Cardiac fibroblast (primary cell): ENCODE measurements at regions not wholly inside any gene's neighbourhood (a gene's known extent, or its start where the extent isn't known, plus 50 kb on each side); places are given as distances from the start of the nearest gene placed in this dataset.

ENCODE experiments used
- DNase-seq, 2 donors: peaks; one replicate each; pipeline versions ENCODE4 v3.0.0 to v3.0.0-alpha.2; 2010; ENCODE audit warnings: low read depth in 2 of 2
- H3K4me3 ChIP-seq, 2 donors: replicated peaks in 1 of 2; 1 replicate in 1 of 2; 2 replicates in 1 of 2; pipeline ENCODE4 v1.5.1; 2011; ENCODE audit warnings: low read depth in 2 of 2, low read length in 2 of 2, mild to moderate bottlenecking in 2 of 2, moderate library complexity in 1 of 2
- TF ChIP-seq, protein P1 (sequence below): IDR thresholded peaks from one replicate; pipeline ENCODE4 v1.5.1; 2011; ENCODE audit warnings: low read depth, mild to moderate bottlenecking, low read length, inconsistent platforms

DNA sequence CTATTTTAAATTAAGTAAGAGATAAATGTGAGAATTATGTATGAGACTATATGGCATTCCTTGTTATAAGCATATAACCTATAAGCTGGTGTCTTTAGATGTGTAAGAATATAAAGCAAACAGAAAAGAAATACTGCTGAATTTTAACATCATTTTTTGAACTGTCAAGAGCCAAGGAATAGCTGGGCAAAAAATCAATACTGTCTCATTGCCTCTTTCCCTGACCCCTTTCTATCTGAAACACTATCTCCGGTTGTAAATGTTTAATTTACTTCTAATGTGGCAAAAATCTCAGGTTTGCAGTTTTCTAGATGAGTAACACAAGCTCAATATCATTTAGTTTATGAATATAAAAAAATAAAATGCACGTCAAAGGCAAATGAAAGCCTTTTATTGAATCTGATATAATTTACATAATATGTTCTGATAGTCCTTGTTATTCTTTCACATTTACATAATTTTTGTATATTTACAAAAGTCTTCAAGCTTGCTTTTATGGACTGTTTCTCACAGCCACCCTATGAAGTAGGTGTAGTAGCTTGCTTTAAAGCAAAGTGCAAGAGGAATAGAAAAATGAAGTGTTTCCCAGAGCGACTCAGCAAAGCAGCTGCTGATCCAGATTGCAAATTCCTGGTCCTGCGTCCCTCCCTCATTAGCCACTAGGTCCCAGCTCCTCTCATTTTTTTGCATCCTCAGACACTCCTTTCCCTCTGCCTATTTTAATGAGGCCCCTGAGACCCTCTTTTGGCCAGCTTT lies 188.2 kb upstream of the RFC3 start:
- TF ChIP-seq, protein P1, sequence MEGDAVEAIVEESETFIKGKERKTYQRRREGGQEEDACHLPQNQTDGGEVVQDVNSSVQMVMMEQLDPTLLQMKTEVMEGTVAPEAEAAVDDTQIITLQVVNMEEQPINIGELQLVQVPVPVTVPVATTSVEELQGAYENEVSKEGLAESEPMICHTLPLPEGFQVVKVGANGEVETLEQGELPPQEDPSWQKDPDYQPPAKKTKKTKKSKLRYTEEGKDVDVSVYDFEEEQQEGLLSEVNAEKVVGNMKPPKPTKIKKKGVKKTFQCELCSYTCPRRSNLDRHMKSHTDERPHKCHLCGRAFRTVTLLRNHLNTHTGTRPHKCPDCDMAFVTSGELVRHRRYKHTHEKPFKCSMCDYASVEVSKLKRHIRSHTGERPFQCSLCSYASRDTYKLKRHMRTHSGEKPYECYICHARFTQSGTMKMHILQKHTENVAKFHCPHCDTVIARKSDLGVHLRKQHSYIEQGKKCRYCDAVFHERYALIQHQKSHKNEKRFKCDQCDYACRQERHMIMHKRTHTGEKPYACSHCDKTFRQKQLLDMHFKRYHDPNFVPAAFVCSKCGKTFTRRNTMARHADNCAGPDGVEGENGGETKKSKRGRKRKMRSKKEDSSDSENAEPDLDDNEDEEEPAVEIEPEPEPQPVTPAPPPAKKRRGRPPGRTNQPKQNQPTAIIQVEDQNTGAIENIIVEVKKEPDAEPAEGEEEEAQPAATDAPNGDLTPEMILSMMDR, result no peak
- no peak for DNase-seq
- no peak overlapping the region for H3K4me3 ChIP-seq

DNA sequence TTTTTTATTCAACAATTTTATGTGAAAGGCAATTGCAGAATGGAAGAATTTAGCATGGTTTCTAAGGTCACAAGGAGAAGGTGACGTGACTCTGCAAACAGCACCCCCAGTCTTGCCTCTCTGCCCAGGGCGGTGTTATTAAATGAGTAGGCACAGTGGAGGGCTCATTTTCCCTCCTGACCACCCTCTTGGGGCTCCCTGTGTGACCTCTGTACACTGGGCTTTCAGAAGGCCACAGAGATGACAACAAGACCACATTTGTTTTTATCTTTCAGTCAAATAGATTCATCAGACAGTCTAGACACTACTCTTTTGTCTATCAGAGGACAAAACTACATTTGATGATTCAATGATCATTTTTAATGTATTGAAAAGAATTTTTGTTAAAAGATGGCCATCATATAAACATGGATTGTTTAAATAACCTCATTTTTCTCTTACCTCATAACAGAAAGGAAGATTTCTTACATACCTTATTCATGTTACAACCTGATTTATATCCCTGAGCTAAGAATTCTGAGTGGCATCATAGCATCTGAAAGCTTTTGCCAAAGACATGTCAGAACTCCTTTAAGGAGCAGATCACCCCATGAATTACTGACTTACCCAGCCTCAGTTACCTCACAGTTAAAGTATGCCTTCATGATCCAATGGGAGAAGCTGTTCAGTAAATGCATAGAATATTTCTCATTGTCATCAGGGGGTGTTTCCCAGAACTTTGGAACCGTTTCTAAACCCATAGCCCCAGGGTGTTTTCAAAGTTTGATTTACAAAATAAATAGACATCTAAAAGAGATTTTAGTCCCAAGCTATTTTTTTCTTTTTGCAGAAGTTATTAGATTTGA lies 184.0 kb upstream of the RFC3 start:
- DNase-seq, result peak; percentile 43 to 48
- H3K4me3 ChIP-seq, result no peak overlapping the region
- TF ChIP-seq, protein P1, result no peak

DNA sequence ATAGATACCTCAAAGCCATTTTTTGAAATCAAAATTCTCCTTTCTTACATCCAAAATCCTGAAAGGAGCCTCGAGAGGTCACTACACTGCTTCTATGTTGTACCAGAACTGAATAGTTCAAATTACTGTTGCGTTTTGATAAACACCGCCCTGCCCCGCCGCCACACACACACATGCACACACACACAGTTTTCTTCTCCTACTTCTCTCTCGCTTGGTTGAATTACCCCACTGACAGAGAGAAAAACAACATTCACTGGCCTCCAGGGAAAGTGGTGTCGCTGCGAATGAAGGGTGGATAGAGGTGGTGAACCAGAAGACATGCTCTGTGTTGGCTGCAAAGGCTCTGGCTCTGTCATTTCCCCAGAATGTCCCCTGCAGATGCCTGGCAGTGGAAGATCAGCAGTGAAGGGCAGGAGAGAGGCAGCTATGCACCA lies 183.4 kb upstream of the RFC3 start:
- TF ChIP-seq, protein P1, result no peak
- H3K4me3 ChIP-seq, result no peak overlapping the region
- DNase-seq, result peak; percentile 48 to 75

DNA sequence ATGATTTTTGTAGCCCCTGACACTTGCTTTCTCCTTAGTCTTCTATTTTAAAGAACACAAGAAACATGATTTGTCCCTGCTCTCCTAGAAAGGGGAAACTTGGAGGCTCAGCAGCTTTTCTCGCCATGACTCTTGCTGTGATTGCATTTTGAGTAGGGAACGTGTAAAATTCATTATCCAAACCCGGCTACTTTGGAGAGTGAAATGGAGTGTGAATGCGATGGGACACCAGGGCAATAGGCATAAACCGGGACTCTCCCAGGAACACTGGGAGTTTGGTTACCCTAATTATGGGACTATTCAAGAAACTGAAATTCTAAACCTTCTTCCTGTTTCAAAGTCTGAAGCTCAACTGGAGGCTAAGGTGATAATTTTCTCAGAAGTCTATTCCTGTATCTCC lies 181.7 kb upstream of the RFC3 start:
- no peak for DNase-seq
- TF ChIP-seq, protein P1, result no peak
- H3K4me3 ChIP-seq, result no peak overlapping the region

DNA sequence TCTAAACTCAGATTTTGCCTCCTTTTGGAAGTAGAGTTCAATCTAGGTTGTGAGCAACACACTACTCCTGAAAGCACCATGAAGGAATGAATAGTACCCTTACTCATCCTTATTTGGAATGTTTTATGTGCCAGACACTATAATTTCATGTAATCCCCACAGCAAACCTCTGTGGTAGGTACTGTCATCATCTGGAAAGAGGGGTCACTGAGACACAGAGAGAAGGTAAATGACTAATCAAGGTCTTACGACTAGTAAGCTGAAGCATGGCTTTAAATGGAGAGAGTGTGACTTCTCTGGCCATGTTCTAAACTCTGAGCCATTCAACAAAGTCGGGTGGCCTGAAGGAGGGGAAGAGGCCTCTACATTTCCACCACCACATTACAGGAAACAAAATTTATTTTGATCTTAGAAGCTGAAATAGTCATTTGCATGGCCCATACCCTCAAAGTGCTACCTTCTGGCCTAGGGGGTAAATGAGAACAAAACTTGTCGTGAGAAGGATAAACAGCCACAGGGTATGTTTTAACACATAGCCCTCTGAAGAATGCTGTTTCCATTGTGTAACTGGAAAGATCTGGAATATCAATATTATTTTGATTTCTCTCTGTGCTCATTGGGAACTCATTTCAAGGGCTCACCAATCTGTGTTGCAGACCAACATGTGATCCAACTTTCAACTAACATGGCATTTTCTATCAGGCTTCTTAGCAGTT lies 180.8 kb upstream of the RFC3 start:
- TF ChIP-seq, protein P1, result no peak
- H3K4me3 ChIP-seq, result no peak overlapping the region
- peak in 1 of 2 donors; percentile 32 for DNase-seq

DNA sequence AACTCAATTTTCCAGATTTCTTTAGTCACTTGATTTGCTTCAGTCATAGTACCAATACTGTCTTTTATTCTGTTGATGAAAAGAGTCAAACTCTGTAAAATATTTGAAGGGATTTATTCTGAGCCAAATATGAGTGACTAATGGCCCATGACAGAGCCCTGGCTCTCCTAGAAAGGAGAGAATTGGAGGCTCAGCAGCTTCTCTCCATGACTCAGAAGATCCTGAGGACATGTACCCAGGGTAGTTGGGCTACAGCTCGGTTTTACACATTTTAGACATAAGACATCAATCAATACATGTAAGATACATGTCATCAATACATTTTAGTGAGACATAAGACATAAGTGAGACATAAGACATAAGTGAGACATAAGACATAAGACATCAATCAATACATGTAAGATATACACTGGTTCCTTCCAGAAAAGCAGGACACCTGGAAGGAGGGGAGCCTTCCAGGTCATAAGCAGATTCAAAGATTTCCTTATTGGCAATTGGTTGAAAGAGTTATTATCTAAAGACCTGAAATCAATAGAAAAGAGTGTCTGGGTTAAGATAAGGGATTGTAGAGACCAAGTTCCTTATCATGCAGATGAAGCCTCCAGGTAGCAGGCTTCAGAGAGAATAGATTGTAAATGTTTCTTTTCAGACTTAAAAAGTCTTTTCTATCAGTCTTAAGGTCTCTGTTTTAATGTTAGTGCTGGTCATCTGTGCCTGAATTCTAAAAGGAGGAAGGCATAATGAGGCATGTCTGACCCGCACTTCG lies 179.8 kb upstream of the RFC3 start:
- DNase-seq, result peak; percentile 38 to 87
- TF ChIP-seq, protein P1, result no peak

More for the DNA sequence above, 179.8 kb upstream of the RFC3 start:
- H3K4me3 ChIP-seq, result no peak overlapping the region
